H1 (cell line): ENCODE measurements at regions not wholly inside any gene's neighbourhood (a gene's known extent, or its start where the extent isn't known, plus 50 kb on each side); places are given as distances from the start of the nearest gene placed in this dataset.

Experiments
- ASH2L ChIP-seq: fragments of 200-600, 300-600 bp; sonication (generic); IDR thresholded peaks from one replicate; pipeline ENCODE4 v1.7.1; 2017; ENCODE audit warnings: low read length
- CEBPB ChIP-seq: IDR thresholded peaks from 2 replicates; pipeline ENCODE4 v1.6.1; 2012; ENCODE audit warnings: low read depth, low read length
- EP300 ChIP-seq, 2 experiments: IDR thresholded peaks; 1 replicate in 1 of 2; 2 replicates in 1 of 2; pipeline ENCODE4 v1.6.1; 2011 to 2012; ENCODE audit warnings: low read depth in 2 of 2, low read length in 2 of 2, mild to moderate bottlenecking in 2 of 2, borderline replicate concordance in 1 of 2, inconsistent platforms in 1 of 2, moderate library complexity in 1 of 2
- KDM5A ChIP-seq: fragments of 200-600 bp; IDR thresholded peaks from 2 replicates; pipeline ENCODE4 v1.7.1; 2012; ENCODE audit warnings: mild to moderate bottlenecking, low read length, inconsistent platforms, mixed read lengths
- RFX5 ChIP-seq: IDR thresholded peaks from 2 replicates; pipeline ENCODE4 v1.6.1; 2011; ENCODE audit warnings: low read depth, low read length, improper control_type of control experiment, borderline replicate concordance
- SUZ12 ChIP-seq: fragments of 200-600 bp; sonication (generic); IDR thresholded peaks from 2 replicates; pipeline ENCODE4 v1.6.1; 2012; ENCODE audit warnings: mild to moderate bottlenecking, inconsistent platforms, low read length, moderate library complexity, mixed read lengths
- TF ChIP-seq, protein P1 (sequence below): fragments of 300-600 bp; sonication (generic); IDR thresholded peaks from 2 replicates; pipeline ENCODE4 v1.7.1; 2012; ENCODE audit warnings: low read length, moderate library complexity, mild to moderate bottlenecking, inconsistent platforms; ENCODE audit not compliant: insufficient replicate concordance

DNA sequence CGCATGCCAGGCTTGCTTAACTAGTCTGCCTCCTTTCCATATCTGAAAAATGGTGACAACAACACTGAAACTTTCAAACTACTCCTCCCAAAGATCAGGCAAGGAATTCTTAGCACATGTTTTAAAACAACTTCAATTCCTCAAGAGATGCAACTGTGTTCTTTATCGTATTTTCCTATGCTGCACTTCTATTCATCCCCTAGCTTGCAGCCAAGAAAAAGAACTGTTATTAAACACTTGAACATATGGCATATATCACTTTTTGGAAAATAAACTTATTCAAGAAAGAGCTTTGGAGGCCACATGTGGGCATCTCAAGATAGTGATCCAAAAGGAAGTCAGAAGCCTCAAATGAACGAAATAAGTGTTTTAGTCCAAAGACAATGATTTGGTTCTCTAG is 75.6 kb upstream of the STAM2 start (continued):
- no peak for TF ChIP-seq KDM5A
- no peak for TF ChIP-seq CEBPB
- TF ChIP-seq RFX5, result no peak
- TF ChIP-seq EP300 (IDR thresholded peaks at IDR 0.05; ENCODE audit: borderline replicate concordance in 1 of 2, low read depth in 2 of 2, low read length in 2 of 2), result no peak
- TF ChIP-seq ASH2L, result no peak
- TF ChIP-seq, protein P1, sequence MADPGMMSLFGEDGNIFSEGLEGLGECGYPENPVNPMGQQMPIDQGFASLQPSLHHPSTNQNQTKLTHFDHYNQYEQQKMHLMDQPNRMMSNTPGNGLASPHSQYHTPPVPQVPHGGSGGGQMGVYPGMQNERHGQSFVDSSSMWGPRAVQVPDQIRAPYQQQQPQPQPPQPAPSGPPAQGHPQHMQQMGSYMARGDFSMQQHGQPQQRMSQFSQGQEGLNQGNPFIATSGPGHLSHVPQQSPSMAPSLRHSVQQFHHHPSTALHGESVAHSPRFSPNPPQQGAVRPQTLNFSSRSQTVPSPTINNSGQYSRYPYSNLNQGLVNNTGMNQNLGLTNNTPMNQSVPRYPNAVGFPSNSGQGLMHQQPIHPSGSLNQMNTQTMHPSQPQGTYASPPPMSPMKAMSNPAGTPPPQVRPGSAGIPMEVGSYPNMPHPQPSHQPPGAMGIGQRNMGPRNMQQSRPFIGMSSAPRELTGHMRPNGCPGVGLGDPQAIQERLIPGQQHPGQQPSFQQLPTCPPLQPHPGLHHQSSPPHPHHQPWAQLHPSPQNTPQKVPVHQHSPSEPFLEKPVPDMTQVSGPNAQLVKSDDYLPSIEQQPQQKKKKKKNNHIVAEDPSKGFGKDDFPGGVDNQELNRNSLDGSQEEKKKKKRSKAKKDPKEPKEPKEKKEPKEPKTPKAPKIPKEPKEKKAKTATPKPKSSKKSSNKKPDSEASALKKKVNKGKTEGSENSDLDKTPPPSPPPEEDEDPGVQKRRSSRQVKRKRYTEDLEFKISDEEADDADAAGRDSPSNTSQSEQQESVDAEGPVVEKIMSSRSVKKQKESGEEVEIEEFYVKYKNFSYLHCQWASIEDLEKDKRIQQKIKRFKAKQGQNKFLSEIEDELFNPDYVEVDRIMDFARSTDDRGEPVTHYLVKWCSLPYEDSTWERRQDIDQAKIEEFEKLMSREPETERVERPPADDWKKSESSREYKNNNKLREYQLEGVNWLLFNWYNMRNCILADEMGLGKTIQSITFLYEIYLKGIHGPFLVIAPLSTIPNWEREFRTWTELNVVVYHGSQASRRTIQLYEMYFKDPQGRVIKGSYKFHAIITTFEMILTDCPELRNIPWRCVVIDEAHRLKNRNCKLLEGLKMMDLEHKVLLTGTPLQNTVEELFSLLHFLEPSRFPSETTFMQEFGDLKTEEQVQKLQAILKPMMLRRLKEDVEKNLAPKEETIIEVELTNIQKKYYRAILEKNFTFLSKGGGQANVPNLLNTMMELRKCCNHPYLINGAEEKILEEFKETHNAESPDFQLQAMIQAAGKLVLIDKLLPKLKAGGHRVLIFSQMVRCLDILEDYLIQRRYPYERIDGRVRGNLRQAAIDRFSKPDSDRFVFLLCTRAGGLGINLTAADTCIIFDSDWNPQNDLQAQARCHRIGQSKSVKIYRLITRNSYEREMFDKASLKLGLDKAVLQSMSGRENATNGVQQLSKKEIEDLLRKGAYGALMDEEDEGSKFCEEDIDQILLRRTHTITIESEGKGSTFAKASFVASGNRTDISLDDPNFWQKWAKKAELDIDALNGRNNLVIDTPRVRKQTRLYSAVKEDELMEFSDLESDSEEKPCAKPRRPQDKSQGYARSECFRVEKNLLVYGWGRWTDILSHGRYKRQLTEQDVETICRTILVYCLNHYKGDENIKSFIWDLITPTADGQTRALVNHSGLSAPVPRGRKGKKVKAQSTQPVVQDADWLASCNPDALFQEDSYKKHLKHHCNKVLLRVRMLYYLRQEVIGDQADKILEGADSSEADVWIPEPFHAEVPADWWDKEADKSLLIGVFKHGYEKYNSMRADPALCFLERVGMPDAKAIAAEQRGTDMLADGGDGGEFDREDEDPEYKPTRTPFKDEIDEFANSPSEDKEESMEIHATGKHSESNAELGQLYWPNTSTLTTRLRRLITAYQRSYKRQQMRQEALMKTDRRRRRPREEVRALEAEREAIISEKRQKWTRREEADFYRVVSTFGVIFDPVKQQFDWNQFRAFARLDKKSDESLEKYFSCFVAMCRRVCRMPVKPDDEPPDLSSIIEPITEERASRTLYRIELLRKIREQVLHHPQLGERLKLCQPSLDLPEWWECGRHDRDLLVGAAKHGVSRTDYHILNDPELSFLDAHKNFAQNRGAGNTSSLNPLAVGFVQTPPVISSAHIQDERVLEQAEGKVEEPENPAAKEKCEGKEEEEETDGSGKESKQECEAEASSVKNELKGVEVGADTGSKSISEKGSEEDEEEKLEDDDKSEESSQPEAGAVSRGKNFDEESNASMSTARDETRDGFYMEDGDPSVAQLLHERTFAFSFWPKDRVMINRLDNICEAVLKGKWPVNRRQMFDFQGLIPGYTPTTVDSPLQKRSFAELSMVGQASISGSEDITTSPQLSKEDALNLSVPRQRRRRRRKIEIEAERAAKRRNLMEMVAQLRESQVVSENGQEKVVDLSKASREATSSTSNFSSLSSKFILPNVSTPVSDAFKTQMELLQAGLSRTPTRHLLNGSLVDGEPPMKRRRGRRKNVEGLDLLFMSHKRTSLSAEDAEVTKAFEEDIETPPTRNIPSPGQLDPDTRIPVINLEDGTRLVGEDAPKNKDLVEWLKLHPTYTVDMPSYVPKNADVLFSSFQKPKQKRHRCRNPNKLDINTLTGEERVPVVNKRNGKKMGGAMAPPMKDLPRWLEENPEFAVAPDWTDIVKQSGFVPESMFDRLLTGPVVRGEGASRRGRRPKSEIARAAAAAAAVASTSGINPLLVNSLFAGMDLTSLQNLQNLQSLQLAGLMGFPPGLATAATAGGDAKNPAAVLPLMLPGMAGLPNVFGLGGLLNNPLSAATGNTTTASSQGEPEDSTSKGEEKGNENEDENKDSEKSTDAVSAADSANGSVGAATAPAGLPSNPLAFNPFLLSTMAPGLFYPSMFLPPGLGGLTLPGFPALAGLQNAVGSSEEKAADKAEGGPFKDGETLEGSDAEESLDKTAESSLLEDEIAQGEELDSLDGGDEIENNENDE, result no peak
- no peak for TF ChIP-seq SUZ12
